T-helper 2 cell treated with Interferon-gamma antibody and Interleukin-4, amounts not matched to agents 100 ng/mL and 5 ng/mL, for 36 hours (primary cell): ENCODE measurements at regions not wholly inside any gene's neighbourhood (a gene's known extent, or its start where the extent isn't known, plus 50 kb on each side); places are given as distances from the start of the nearest gene placed in this dataset.

Experiments
- intact Hi-C: fragments of 100-400 bp; cut with micrococcal nuclease; formaldehyde crosslinking; loops from one replicate; pipeline ENCODE4 v1.15.1; 2023

DNA sequence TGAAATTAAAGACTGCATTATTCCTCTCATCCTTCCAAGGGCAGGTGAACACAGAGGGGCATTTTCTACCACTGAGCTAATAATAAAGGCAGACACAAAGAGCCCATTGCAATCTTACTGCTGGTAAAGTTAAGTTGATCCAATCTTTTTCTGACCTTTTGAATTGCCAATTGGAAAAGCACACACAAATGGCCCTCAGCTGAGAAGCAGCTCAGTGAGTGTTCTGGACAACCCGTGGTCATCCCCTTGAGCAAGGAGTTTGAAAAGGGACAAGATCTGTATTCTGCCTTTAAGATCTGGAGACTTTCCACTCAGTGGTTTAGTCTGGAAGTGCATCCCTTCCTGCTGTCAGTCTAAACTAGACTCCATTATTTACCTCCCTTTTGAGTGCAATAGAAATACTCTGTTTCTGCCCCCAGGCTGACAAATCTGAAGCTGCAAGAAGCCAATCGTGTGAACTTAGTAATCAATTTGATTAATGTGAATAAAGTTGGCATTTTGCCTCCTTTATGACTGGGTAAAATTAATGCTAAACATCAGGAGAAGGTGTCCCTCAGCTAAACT is 835.7 kb downstream of the MAT2B start:
- intact Hi-C loops: no loop called here

DNA sequence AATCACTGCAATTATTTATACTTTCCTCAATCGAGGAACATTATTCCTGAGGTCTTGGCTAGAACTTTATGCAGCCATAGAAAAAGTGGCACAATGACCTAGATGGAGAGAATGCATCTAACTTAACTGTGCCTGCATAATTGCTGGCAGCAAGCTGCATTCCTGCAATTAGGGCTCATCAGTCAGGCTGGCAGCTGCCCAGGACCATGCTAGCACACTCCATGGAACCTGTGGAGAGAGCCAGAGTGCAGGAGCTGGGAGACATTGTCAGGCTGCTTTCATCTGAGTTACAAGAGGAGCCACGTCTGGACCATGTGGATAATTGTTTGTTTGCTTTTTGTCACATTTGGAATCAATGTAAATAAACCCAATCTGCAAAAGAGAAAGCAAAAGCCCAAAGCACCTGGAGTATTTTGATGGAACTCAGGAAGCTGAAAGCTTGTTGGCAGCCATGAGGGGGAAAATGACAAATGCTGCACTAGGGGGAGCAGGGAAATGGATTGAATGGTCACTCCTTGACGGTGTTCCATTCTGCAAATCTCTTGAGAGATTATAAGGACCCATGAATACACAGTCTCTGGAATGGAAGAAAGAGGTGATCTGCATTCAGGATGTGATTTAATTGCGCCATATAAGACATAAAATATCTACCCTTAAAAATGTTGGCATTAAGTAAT is 839.9 kb downstream of the MAT2B start:
- intact Hi-C loops: no loop called here

DNA sequence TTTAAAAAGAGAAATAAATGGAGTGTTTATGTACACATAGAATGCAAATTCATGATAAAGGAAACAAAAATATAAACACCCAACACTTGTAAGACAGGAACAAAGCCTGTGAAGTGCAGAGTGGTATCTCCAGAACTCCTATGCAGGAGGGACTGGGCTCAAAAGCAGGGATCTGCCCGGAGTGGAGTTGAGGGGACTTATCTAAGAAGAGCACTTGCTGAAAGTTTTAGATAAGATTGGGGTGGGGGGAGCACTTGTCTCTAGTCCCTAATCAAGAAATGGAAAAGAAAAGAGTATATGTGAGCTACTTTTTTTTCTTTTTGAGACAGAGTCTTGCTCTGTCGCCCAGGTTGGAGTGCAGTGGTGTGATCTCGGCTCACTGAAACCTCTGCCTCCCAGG is 840.4 kb downstream of the MAT2B start:
- intact Hi-C loops: no loop called here

DNA sequence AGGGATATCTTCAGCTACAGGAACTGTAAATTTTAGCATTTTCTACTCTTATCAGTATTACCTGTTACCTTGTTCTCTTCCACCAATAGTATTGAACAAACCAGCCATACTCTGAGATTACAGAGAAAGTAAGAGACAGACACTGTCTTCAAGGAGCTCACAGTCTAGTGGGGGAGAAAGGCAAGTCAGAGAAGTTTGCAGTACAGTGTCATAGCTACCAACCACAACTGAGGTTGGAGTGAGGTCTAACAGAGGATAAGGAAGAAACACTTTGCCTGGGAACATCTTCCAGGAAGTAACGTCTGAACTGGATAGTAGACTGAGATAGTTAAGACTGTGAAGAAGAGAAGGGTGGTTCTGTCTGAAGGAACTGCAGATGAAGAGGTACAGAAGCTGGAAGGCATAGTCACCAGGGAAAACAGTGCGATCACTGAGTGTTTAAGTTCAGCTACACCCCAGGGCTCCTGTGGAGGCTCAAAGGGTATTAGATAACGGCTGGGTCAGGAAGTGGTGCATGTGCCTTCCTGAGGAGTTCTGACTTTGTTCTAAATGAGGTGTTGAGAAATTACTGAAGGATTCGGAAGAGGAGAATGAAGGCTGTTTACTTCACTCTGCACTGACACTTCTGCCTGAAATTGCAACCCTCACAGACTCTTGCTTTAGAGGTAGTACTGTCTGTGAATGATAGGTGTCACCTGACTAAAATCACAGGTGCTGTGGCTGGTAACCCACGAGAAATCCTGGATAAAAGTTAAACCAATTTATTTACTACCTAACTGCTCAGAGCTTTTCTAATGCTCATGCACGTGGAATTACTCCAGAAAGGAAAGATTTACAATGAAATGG is 841.6 kb downstream of the MAT2B start:
- intact Hi-C loops: no loop called here

DNA sequence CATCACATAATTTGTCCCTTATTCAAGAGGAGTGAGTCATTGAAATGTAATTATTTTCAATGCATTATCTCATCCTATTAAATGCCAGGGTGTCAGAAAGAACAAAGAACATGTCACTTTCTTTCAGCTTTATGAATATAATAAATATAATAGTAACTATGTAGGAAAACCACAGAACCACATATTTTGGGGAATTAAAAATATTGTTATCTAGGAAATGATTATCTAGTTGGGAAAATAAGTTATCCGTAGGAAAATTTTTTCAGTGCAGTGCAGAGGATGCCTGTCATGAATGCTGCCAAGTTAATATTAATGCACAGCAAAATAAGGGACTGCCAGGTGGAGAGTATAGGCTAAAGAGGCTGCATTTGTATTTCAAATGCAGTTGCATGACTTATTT is 844.8 kb downstream of the MAT2B start:
- intact Hi-C loops: no loop called here

DNA sequence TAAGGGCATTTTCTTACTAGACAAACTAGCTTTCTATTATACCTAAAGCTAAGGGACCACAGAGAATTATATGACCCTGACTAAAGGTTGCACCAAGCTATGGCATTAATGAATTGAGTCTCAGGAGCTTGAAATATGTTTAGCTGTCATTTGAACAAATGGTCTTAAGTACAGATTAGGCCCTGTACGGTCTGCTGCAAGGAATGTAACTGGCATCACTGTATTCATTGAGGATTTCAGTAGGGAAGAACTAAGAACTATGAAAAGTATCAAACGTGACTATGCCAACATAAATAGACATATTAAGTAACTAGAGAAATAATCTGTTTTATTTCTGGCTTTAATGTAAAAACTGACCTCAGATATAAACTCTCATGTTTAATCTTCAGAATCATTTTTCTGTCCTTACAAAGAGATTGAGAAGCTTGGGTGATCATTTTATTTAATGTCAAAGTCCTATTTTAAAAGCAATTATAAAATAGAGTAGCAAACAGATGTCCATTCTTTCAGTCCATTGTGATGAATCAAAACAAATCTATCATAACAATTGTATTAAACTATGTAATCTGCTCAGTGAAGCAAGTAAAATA is 845.9 kb downstream of the MAT2B start:
- intact Hi-C loops: no loop called here

DNA sequence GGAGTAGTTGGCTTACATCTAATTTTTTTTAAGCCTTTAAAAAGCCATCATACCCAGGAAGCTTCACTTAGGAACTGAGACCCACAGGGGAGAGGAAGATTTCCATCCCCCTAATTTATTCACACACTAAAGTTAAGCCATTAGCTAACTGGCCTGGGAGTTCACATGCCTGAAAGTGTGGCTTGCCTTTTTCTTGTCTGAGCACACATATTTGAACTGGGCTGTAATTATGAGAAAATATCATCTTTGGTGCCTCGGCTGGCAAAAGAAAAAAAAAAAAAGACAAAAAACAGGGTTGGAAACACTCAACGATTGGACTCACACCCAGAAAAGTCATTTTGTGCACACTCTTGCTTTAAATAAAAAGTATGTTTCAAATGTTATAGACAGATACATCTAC is 847.3 kb downstream of the MAT2B start:
- intact Hi-C loops: no loop called here

DNA sequence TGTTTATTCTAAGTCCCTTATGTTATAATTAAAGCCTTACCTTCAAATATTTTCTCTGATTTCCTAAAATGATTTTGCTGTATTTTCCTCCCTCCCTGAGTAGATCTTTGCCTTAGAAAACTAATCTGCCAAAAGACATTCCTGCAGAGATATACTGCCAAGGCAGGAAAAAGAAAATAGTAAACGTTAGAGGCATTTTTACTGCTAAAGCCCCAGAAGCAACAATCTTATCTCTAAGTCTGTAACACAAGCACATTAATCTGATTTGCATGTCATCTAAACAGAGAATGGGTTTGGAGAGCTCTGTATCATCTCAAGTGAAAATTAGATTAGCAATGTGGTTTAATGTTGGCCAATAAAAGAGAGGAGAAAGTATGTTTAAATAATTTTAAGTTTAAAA is 847.7 kb downstream of the MAT2B start:
- intact Hi-C loops: no loop called here

DNA sequence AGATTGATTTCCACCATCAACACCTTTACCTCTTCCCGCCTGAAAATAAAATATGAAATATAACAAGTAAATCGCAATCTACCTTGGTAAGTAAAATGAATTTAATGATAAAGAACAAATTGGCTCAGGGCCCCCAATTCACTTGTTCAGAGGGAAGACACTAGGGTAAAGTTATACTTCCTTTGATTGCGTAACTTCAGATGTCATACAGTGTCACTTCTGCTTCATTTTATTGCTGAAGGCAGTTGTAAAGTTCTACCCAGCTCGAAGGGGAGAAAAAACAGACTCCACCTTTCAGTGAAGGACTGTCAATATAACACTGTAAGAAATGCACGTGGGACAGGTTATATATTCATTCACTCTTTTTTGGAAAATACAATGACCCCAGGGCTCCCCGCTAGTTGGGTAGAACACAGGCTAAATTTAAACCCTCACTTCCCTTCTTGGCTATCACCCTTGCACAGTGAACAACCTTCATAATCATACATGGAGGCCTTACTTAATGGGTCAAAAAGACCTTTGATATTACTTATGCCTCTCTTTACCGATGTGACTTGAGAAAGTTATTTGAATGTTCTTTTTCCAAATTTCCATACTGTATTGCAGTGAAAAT is 848.8 kb downstream of the MAT2B start:
- intact Hi-C loops: no loop called here

DNA sequence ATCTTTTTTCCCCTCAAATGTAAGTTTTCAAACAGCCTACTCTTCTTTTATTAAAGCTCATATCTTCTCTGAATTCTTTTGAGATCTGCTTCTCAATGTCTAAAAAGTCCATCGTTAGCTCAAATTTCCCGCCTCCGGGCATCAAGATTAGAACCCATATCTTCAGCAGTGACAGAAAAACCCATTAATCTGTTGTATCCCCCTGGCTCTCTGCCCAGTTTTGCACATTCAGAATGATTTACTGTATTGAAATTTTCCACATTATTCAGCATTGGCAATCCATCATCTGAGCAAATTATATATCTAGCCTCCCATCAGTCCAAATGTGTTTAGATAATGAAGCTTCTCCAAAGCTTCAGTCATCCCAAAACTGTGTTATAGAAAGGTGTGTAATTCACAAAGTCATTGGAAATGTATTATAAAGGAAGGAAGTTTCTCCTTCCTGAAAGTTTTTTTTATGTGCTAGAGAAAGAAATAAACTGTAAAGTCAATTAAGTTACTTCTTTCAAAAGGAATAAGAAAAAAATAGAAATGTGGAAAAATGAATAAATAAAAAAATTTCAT is 849.9 kb downstream of the MAT2B start:
- intact Hi-C loops: no loop called here

DNA sequence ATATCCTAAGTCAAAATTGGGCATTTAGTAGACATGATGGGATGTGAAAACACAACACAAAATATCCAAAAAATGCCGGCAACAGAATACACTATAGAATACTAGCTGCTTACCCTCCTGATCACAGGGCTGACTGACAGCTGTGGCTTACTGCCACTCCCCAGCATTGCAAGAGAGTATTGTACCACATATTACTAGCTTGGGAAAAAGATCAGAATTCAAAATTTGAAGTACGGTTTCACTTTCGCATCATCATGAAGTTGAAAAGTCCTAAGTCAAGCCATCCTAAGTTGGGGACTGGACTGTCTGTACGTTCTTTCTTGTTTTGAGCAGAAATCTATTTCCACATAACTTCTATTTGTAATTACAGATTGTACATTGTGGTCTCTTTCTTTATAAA is 851.4 kb downstream of the MAT2B start:
- intact Hi-C loops: no loop called here

DNA sequence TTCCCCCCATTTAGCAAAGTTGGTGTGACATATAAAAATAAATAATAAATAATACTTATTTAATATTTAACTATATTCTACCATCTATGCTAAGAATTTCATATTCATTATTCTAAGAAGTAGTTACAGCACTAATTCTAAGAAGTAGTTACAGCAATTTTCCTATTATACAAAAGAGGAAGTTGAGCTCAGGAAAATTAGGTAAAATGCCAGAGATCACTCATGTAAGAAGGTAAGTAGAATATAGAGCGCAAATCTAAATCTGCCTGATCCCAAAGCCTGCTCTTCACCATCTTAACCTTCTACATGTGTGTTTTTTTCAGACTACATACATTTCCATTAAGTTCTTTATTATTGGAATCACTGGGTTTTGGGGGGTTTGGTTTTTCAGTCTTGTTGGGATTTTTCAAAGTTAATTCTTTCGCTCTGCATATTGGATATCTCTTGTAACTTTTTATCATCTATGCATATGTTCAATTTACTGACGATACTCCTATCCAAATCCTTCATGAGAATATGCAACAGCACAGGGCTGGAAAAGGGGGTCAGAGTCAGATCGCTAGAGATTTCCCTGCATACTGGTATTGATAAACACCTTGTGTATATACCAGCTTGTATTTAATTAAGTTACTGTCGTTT is 852.1 kb downstream of the MAT2B start:
- intact Hi-C loops: no loop called here

DNA sequence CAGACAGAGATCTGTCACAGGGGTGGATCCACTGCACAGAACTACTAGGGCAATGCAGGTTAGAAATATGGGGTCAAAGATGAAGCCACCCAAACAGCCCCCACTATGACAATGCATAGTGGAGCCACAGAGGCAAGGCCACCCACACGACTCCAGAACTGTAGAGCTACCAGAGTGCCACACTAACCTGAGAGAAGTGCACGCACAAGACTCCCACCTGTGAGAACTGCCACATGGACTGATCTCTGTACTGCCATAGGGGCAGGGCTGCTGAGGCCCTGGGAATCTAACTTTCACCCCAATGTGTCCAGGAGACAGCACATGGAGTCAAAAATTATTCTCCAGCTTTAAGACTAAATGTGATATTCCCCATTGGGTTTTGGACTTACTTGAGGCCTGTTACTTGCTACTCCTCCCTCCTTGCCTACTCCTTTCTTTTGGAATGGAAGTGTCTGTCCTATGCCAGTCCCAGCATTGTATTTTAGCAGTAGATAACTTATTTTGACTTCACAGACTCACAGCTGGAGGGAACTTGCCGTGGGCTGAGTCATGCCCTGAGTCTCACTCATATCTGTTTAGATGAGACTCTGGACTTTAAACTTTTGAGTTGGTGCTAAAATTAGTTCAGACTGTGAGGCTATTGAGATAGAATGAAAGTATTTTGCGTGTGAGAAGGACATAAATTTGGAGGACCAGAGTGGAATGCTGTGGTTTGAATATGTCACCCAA is 853.3 kb downstream of the MAT2B start:
- intact Hi-C loops: no loop called here

DNA sequence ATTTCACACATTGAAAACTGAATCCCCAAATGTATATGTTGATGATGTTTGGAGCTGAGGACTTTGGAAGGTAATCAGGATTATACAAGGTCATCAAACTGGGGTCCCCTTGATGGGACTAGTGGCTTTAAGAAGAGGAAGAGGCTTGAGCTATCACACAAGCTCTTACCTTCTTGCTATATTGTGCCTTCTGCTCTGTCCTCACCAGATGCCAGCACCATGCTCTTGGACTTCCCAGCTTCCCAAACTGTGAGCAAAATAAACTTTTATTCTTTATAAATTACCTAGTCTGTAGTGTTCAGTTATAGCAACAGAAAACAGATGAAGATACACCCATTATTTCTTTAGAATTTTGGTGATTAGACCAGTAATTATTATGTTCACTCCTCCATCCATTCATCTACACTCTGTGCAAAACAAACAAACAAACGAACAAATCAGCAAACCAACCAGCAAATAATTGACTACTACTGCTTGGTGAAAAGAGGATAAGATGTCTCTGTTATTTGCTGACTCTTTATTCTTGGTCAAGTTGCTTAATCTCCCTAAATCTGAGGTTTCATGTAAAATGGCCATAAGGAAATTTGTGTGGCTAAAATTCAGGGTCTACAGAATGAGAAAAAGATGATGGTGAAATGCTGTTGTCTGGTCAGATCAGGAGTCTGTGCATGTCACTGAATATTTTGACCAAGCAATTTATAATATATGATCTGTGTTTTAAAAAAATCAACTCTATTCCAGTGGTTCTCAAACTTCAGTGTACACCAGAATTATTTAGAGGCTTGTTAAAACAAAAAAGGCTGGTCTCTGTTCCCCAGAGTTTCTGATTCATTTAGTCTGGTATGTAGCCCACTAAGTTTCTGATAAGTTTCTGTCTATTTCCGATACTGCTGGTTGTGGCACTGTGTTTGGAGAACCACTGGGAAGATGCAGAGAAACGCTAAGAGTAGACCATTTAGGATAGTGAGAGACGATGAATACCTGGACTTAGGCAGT is 854.1 kb downstream of the MAT2B start:
- intact Hi-C loops: no loop called here

DNA sequence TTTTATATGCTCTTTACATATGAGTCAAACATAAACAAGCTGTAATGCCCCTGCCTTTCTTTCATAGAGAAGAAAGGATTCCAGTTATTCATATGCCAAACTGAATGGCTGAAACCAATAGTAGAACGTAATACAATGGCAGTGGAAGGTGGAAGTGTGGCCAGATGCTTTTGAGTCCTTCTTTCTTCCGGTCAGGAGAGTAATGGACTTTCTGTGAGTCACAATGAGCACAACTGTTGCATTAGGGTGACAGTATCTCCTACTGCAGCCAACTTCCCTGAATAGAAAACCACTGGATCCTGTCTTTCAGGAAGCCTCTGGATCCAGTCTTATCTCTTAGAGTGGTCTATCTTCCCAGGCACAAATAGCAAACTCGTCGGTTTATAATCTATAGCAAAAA is 855.2 kb downstream of the MAT2B start:
- intact Hi-C loops: no loop called here

DNA sequence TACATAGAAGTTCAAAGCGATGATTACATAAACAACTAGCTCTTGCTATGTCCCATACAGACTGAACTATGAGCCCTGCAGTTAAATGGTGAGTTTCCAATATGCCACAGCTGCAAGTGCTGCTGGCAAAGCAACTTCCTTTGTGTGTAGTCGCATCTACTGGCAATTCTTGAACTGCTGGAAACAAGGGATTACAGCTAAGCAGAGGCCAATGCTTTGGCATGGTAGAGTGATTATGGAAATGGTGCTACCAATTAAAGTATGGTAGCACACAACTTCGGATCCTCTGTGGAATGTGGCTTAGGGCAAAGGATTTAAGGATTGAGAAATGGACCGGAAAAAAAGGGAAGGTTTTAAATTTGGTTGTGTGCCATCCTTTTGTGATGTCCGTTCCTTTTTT is 856.6 kb downstream of the MAT2B start:
- intact Hi-C loops: no loop called here

DNA sequence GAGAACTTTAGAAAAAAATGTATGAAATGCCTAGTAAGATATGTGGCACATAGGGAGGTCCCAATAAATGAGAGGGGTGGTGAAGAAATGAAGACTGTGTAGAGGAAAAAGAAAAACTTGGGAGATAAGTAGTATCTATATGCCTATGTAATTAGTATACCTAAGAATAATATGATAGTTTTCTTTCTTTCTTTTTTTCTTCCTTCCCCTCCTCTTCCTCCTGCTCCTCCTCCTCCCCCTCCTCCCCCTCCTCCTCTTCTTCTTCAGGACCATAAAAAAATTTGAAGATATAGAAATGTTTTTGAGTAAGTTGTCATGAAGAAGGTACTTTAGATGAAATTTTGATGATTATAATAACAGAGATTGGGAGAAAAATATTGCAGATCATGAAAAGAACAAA is 857.4 kb downstream of the MAT2B start:
- intact Hi-C loops: no loop called here

DNA sequence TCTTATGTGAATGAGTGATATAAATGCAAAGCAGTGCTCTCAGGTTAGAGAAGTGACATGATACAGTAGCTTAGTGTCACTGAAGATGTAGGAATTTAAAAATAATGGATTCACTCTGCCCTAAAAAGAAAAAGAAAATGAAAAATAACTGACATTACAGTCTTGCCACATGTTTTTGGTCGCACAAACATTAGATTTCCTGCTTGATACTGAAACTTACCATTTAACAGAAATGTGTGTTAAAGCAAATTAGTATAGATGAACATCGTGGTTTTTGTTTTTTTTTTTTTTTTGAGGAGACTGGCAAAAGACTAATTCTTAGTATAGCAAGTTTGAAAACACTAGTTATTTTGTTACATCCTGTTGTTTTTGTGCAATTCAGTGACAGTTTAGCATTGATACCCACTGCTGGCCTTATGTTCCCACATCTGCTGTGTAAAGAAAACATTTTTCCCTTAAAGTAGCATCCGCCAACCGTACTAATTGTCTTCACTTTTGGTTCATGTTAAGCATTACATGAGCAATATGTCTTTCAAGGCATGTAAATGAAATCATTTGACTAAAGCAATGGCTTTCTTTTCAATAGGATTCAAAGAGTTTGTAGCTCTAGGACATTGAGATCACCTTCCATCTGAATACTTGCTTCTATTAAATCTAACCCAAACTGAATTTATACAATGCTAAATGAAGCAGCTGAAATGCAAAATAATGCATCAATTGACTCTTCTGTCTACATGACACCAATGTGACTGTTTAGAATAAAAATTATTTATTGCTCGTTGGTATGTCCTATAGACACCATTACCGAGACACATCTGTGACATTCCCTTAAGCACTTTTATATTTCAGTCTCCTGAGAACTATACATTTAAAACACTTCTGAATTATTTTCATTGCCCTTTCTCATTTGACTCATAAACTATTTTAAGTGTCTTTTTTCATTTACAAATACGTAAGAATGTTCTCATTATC is 859.1 kb downstream of the MAT2B start:
- intact Hi-C loops: no loop called here
